ENCODE measurements at regions not wholly inside any gene's neighbourhood (a gene's known extent, or its start where the extent isn't known, plus 50 kb on each side); places are given as distances from the start of the nearest gene placed in this dataset.

GRCh38 chr18:47632970-47633635 lies 297.4 kb downstream of the SMAD2 start:
- no peak overlapping the region for H3K27ac ChIP-seq
- TF ChIP-seq ZFX (IDR thresholded peaks at IDR 0.05; ENCODE audit: borderline replicate concordance) (no peak), CTCF (IDR thresholded peaks at IDR 0.05) (no peak)

GRCh38 chr18:47628893-47629292 lies 301.6 kb downstream of the SMAD2 start:
- TF ChIP-seq CTCF (IDR thresholded peaks at IDR 0.05) (no peak), ZFX (IDR thresholded peaks at IDR 0.05; ENCODE audit: borderline replicate concordance) (no peak)
- no peak overlapping the region for H3K27ac ChIP-seq

- no peak overlapping the region for H3K27ac ChIP-seq
- TF ChIP-seq CTCF (IDR thresholded peaks at IDR 0.05) (no peak), ZFX (IDR thresholded peaks at IDR 0.05; ENCODE audit: borderline replicate concordance) (no peak)
Measured at GRCh38 chr18:47628240-47628781, 302.1 kb downstream of the SMAD2 start.

GRCh38 chr18:47627030-47627429 lies 303.4 kb downstream of the SMAD2 start:
- H3K27ac ChIP-seq, result no peak overlapping the region
- TF ChIP-seq ZFX (IDR thresholded peaks at IDR 0.05; ENCODE audit: borderline replicate concordance) (no peak), CTCF (IDR thresholded peaks at IDR 0.05) (no peak)

GRCh38 chr18:47619771-47620448 lies 310.5 kb downstream of the SMAD2 start:
- TF ChIP-seq CTCF (IDR thresholded peaks at IDR 0.05), result no peak
- TF ChIP-seq ZFX (IDR thresholded peaks at IDR 0.05; ENCODE audit: borderline replicate concordance), result no peak
- no peak overlapping the region for H3K27ac ChIP-seq

GRCh38 chr18:47618758-47619157 lies 311.7 kb downstream of the SMAD2 start:
- TF ChIP-seq CTCF (IDR thresholded peaks at IDR 0.05) (no peak), ZFX (IDR thresholded peaks at IDR 0.05; ENCODE audit: borderline replicate concordance) (no peak)

GRCh38 chr18:47615043-47615442 lies 315.4 kb downstream of the SMAD2 start:
- H3K27ac ChIP-seq, result no peak overlapping the region
- TF ChIP-seq ZFX (IDR thresholded peaks at IDR 0.05; ENCODE audit: borderline replicate concordance) (no peak), CTCF (IDR thresholded peaks at IDR 0.05) (no peak)

More at GRCh38 chr18:47618758-47619157, 311.7 kb downstream of the SMAD2 start:
- H3K27ac ChIP-seq, result no peak overlapping the region
